DND-41 (cell line): ENCODE measurements at regions not wholly inside any gene's neighbourhood (a gene's known extent, or its start where the extent isn't known, plus 50 kb on each side); places are given as distances from the start of the nearest gene placed in this dataset.
A peak's percentile ranks its signal among the peaks of the same experiment; 100 is the strongest.

Experiments
- ATAC-seq: fragments of 200-7000 bp; cut with Tn5 transposase; 3 replicates; pipeline ENCODE4 v1.9.1; 2021; ENCODE audit warnings: low read depth; ENCODE audit not compliant: insufficient read depth
- DNase-seq: peaks from one replicate; pipeline ENCODE4 v3.0.0-alpha.2; 2020
- H2AFZ ChIP-seq: 2 replicates; pipeline ENCODE4 v1.6.0; 2012; ENCODE audit warnings: low read depth, low read length
- H3K27ac ChIP-seq: 2 replicates; pipeline ENCODE4 v1.5.1; 2012; ENCODE audit warnings: low read length, inconsistent platforms
- H3K27me3 ChIP-seq: fragments of 200-600 bp; sonication (generic); 2 replicates; pipeline ENCODE4 v1.6.0; 2012; ENCODE audit warnings: low read length, mild to moderate bottlenecking, inconsistent platforms; ENCODE audit not compliant: insufficient read depth, poor library complexity
- H3K36me3 ChIP-seq: 2 replicates; pipeline ENCODE4 v1.5.1; 2012; ENCODE audit warnings: low read length, inconsistent platforms; ENCODE audit not compliant: insufficient read depth
- H3K4me1 ChIP-seq: 2 replicates; pipeline ENCODE4 v1.5.1; 2012; ENCODE audit warnings: mild to moderate bottlenecking, low read length; ENCODE audit not compliant: insufficient read depth
- H3K4me2 ChIP-seq: 2 replicates; pipeline ENCODE4 v1.6.0; 2012; ENCODE audit warnings: mild to moderate bottlenecking, moderate library complexity, low read length, inconsistent platforms; ENCODE audit not compliant: insufficient read depth
- H3K4me3 ChIP-seq, 2 experiments: fragments of 200-600 bp in 1 of 2; shearing (Covaris generic) in 1 of 2; 2 replicates each; pipeline ENCODE4 v1.5.1; 2012 to 2016; ENCODE audit warnings: inconsistent platforms in 2 of 2, low read length in 2 of 2, mild to moderate bottlenecking in 2 of 2, low read depth in 1 of 2, moderate library complexity in 1 of 2
- H3K79me2 ChIP-seq: 2 replicates; pipeline ENCODE4 v1.6.0; 2012; ENCODE audit warnings: low read length, inconsistent platforms; ENCODE audit not compliant: insufficient read depth
- H3K9ac ChIP-seq: 2 replicates; pipeline ENCODE4 v1.6.0; 2012; ENCODE audit warnings: low read depth, mild to moderate bottlenecking, inconsistent platforms, low read length, moderate library complexity
- H3K9me3 ChIP-seq: 2 replicates; pipeline ENCODE4 v1.5.1; 2012; ENCODE audit warnings: low read length, moderate library complexity, mild to moderate bottlenecking, inconsistent platforms; ENCODE audit not compliant: insufficient read depth, severe bottlenecking
- H4K20me1 ChIP-seq: 2 replicates; pipeline ENCODE4 v1.6.0; 2012; ENCODE audit warnings: low read length; ENCODE audit not compliant: insufficient read depth
- EZH2 ChIP-seq: IDR thresholded peaks from 3 replicates; pipeline ENCODE4 v1.6.1; 2012; ENCODE audit warnings: borderline replicate concordance, low read depth, mild to moderate bottlenecking, moderate library complexity, low read length, inconsistent platforms; ENCODE audit not compliant: severe bottlenecking
- TF ChIP-seq, protein P1 (sequence below): IDR thresholded peaks from 2 replicates; pipeline ENCODE4 v1.5.1; 2012; ENCODE audit warnings: borderline replicate concordance, low read length, moderate library complexity, mild to moderate bottlenecking; ENCODE audit not compliant: poor library complexity, severe bottlenecking; ENCODE audit errors: extremely low read depth

- Histone ChIP-seq H3K79me2 (no peaks in the 10 kb centered on the region), H3K9me3 (no peaks in the 10 kb centered on the region), H3K9ac (no peak overlapping the region), H3K4me1 (peaks cover 34% of the 10 kb centered on the region), H3K27me3 (no peaks in the 10 kb centered on the region), H3K4me2 (no peak overlapping the region), H4K20me1 (no peaks in the 10 kb centered on the region), H2AFZ (peak overlapping the region; percentile 0; the same call in 1 of the 2 replicates), H3K36me3 (no peaks in the 10 kb centered on the region), H3K27ac (no peak overlapping the region), H3K4me3 (no peak overlapping the region)
- ATAC-seq (no peak), DNase-seq (no peak)
- TF ChIP-seq, protein P1, sequence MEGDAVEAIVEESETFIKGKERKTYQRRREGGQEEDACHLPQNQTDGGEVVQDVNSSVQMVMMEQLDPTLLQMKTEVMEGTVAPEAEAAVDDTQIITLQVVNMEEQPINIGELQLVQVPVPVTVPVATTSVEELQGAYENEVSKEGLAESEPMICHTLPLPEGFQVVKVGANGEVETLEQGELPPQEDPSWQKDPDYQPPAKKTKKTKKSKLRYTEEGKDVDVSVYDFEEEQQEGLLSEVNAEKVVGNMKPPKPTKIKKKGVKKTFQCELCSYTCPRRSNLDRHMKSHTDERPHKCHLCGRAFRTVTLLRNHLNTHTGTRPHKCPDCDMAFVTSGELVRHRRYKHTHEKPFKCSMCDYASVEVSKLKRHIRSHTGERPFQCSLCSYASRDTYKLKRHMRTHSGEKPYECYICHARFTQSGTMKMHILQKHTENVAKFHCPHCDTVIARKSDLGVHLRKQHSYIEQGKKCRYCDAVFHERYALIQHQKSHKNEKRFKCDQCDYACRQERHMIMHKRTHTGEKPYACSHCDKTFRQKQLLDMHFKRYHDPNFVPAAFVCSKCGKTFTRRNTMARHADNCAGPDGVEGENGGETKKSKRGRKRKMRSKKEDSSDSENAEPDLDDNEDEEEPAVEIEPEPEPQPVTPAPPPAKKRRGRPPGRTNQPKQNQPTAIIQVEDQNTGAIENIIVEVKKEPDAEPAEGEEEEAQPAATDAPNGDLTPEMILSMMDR: no peak
- no peak for TF ChIP-seq EZH2
Observed at GRCh38 chr4:108384544-108384943, 215.8 kb upstream of the LEF1 start.

DNA sequence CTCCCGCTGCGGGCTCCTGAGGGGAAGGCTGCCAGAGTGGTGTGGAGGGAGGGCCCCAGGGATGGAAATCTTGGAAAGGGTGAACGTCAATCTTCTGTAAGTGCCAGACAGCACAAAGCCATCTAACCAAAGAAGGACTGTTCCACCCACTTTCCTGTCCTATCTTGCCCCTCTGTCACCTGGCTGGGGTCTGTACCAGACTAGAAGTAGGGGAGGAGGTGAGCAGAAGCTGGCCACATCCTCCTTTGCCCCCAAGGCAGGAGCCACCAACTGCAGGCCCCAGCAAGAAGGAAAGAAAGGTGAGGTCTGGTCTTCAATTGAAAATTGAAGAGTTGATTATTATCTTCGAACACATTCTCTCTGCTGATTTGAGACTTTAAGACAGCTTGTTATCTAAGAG, 214.4 kb upstream of the LEF1 start:
- Histone ChIP-seq H3K27ac (peak overlapping the region; percentile 10), H4K20me1 (no peaks in the 10 kb centered on the region), H3K79me2 (no peaks in the 10 kb centered on the region), H3K4me2 (no peak overlapping the region; the same call in 1 of the 2 replicates), H3K36me3 (no peaks in the 10 kb centered on the region), H3K4me1 (peaks cover 34% of the 10 kb centered on the region), H3K9ac (no peak overlapping the region), H3K27me3 (no peaks in the 10 kb centered on the region), H3K9me3 (no peaks in the 10 kb centered on the region), H2AFZ (peak overlapping the region; percentile 14; the same call in 1 of the 2 replicates), H3K4me3 (no peak overlapping the region)
- no peak for TF ChIP-seq EZH2
- TF ChIP-seq, protein P1: no peak
- ATAC-seq (peak; percentile 83), DNase-seq (peak; percentile 56)

- no peaks in the 10 kb centered on the region for H4K20me1 ChIP-seq
- ATAC-seq (no peak), DNase-seq (no peak)
- no peaks in the 10 kb centered on the region for H3K36me3 ChIP-seq
- peak overlapping the region; percentile 10 for H3K27ac ChIP-seq
- H3K27me3 ChIP-seq: no peaks in the 10 kb centered on the region
- H3K9me3 ChIP-seq: no peaks in the 10 kb centered on the region
- peaks cover 34% of the 10 kb centered on the region for H3K4me1 ChIP-seq
- no peak overlapping the region for H3K9ac ChIP-seq
- TF ChIP-seq EZH2: no peak
- TF ChIP-seq, protein P1: no peak
- no peak overlapping the region for H2AFZ ChIP-seq
- no peak overlapping the region for H3K4me2 ChIP-seq
- H3K79me2 ChIP-seq: no peaks in the 10 kb centered on the region
- H3K4me3 ChIP-seq: no peak overlapping the region
Observed at GRCh38 chr4:108382751-108383150, 214.0 kb upstream of the LEF1 start.

DNA sequence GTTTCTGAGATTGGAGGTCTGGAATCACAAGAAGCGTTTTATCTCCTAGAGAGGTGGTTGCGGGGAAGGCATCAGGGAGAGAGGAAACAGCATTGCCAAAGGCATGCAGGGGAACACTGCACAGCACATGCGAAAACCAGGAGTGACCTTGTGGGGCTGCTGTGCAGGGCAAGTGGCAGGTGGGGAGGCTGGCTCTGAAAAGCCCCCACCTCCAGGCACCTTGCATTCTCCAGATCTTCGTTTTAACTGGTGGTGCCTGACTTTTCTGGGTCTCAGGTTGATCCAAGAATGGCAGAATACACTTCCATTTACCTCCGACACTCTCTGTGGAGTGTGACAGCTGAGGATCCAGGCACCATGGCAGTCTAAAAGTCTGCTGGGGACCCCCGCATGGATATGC, 209.4 kb upstream of the LEF1 start:
- H3K4me3 ChIP-seq: no peak overlapping the region
- no peaks in the 10 kb centered on the region for H3K79me2 ChIP-seq
- H2AFZ ChIP-seq: no peak overlapping the region
- ATAC-seq (no peak), DNase-seq (no peak)
- no peak overlapping the region for H3K4me2 ChIP-seq
- no peaks in the 10 kb centered on the region for H4K20me1 ChIP-seq
- H3K4me1 ChIP-seq: peaks cover 34% of the 10 kb centered on the region
- H3K27me3 ChIP-seq: no peaks in the 10 kb centered on the region
- H3K9me3 ChIP-seq: no peaks in the 10 kb centered on the region
- H3K9ac ChIP-seq: no peak overlapping the region
- TF ChIP-seq EZH2: no peak
- TF ChIP-seq, protein P1: no peak
- H3K27ac ChIP-seq: 0 out of 2 replicates have a peak overlapping the region, but pooled peaks have one; percentile 3
- H3K36me3 ChIP-seq: no peaks in the 10 kb centered on the region
